GM19324 (cell line): ENCODE measurements at regions not wholly inside any gene's neighbourhood (a gene's known extent, or its start where the extent isn't known, plus 50 kb on each side); places are given as distances from the start of the nearest gene placed in this dataset.

Source experiments
- ATAC-seq: cut with Tn5 transposase; IDR thresholded peaks from one replicate; pipeline ENCODE4 v1.9.1; 2021; ENCODE audit warnings: mild to moderate bottlenecking, moderate library complexity; ENCODE audit not compliant: unreplicated experiment, low FRiP score

- no peak for ATAC-seq
Observed at GRCh38 chr9:78490231-78490630, 193.3 kb downstream of the PSAT1 start.

GRCh38 chr9:78491402-78491801 is 194.5 kb downstream of the PSAT1 start:
- no peak for ATAC-seq

GRCh38 chr9:78493166-78493742 is 196.3 kb downstream of the PSAT1 start:
- no peak for ATAC-seq

- no peak for ATAC-seq
Observed at GRCh38 chr9:78502566-78502965, 205.6 kb downstream of the PSAT1 start.

GRCh38 chr9:78505546-78505945 is 208.6 kb downstream of the PSAT1 start:
- ATAC-seq = no peak

- no peak for ATAC-seq
Observed at GRCh38 chr9:78507037-78507436, 210.1 kb downstream of the PSAT1 start.

- ATAC-seq = no peak
Observed at GRCh38 chr9:78510035-78510434, 213.1 kb downstream of the PSAT1 start.

GRCh38 chr9:78515108-78515507 is 218.2 kb downstream of the PSAT1 start:
- no peak for ATAC-seq

GRCh38 chr9:78519786-78520185 is 222.9 kb downstream of the PSAT1 start:
- no peak for ATAC-seq

- ATAC-seq = no peak
Observed at GRCh38 chr9:78521680-78522079, 224.8 kb downstream of the PSAT1 start.

- no peak for ATAC-seq
Observed at GRCh38 chr9:78525986-78526560, 229.1 kb downstream of the PSAT1 start.

- no peak for ATAC-seq
Observed at GRCh38 chr9:78533500-78533899, 236.6 kb downstream of the PSAT1 start.

GRCh38 chr9:78539188-78539587 is 242.3 kb downstream of the PSAT1 start:
- no peak for ATAC-seq

- no peak for ATAC-seq
Observed at GRCh38 chr9:78539904-78540303, 243.0 kb downstream of the PSAT1 start.

GRCh38 chr9:78541868-78542443 is 245.0 kb downstream of the PSAT1 start:
- ATAC-seq = no peak

- no peak for ATAC-seq
Observed at GRCh38 chr9:78542491-78543181, 245.7 kb downstream of the PSAT1 start.

- no peak for ATAC-seq
Observed at GRCh38 chr9:78543353-78543752, 246.4 kb downstream of the PSAT1 start.

GRCh38 chr9:78544230-78544629 is 247.3 kb downstream of the PSAT1 start:
- no peak for ATAC-seq

GRCh38 chr9:78547831-78548230 is 250.9 kb downstream of the PSAT1 start:
- no peak for ATAC-seq

- ATAC-seq = no peak
Observed at GRCh38 chr9:78548670-78549069, 251.7 kb downstream of the PSAT1 start.

- no peak for ATAC-seq
Observed at GRCh38 chr9:78549711-78550110, 252.8 kb downstream of the PSAT1 start.

GRCh38 chr9:78552802-78553201 is 255.9 kb downstream of the PSAT1 start:
- ATAC-seq = no peak
